ENCODE measurements at regions not wholly inside any gene's neighbourhood (a gene's known extent, or its start where the extent isn't known, plus 50 kb on each side); places are given as distances from the start of the nearest gene placed in this dataset.
"Not testable (repeated sequence)": the region's sequence is repeated elsewhere in the genome, so short reads cannot be mapped to it uniquely, and the experiment has no call there.

- WGBS = 88% methylated on average over 1 of the region's 1 CpG
- Histone ChIP-seq H3K9me3 (no peaks in the 10 kb centered on the region), H3K27me3 (replicated peaks; ENCODE audit: insufficient read depth) (no peaks in the 10 kb centered on the region), H3K36me3 (no peaks in the 10 kb centered on the region), H3K4me1 (replicated peaks) (no peaks in the 10 kb centered on the region), H3K4me3 (no peak overlapping the region), H3K27ac (no peak overlapping the region)
- no peak for DNase-seq (ENCODE audit: low spot score)
- intact Hi-C loops (cut with DNase I) = no loop called here
- TF ChIP-seq POLR2AphosphoS5 (IDR thresholded peaks at IDR 0.05) = no peak
- TF ChIP-seq CTCF (IDR thresholded peaks at IDR 0.05) = no peak
- no peak for TF ChIP-seq POLR2A (IDR thresholded peaks at IDR 0.05)
These were observed 875.7 kb upstream of the ANO3 start for GRCh38 chr11:25456211-25456610.

DNA sequence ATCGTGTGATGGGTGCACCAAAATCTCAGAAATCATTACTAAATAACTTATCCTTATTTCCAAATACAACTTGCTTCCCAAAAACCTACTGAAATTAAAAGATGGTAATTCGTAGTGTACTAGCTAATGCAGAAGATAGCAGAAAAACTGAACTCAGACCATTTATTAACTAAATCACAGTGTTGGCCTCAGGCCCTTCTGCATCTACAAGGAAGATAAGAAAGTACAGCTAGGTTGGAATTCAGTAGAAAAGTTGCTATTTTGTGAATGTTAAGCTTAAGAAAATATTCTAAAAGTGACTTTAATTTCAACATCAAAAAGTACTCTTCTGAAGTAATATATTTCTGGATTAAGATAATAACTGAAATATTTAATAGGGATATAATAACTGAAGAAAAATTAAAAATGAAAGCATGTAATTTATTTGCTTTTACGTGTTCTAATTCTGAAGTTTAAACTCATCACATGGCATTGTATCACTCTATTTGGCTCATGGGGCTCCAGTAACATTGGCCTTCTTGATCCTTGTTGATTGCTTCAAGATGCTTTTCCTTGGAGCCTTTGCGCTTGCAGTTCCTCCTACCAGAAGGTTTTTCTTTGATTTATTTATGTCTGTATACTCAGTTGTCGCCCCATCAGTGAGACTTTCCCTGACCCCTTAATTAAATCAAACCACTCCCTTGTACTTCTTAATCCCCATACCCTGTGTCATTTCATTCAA, 847.9 kb upstream of the ANO3 start:
- intact Hi-C loops (cut with DNase I) = no loop called here
- TF ChIP-seq CTCF (IDR thresholded peaks at IDR 0.05) = no peak
- TF ChIP-seq POLR2A (IDR thresholded peaks at IDR 0.05) = no peak
- no peak for TF ChIP-seq POLR2AphosphoS5 (IDR thresholded peaks at IDR 0.05)
- Histone ChIP-seq H3K27ac (no peak overlapping the region), H3K4me1 (replicated peaks) (no peaks in the 10 kb centered on the region), H3K36me3 (no peaks in the 10 kb centered on the region), H3K27me3 (replicated peaks; ENCODE audit: insufficient read depth) (no peaks in the 10 kb centered on the region), H3K4me3 (no peak overlapping the region), H3K9me3 (no peaks in the 10 kb centered on the region)
- 66% methylated on average over 5 of the region's 5 CpGs for WGBS
- no peak for DNase-seq (ENCODE audit: low spot score)

DNA sequence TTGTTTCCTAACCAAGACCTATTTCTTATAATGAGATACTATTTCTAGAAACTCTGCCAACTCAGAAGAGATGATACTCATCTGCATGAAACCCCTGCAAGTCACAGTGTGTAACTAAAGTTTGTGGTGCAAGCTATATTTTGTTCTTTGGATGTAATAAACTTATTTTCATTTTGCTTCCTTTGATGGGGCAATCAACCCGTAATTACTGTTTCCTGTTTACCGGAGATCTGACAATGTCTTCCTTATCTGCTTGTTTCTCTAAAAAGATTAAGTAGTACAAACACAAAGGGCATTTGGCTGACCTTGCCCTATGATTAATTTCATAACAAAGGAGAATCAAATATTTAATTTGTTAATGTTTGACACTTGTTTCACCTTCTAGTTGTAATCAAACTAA, 846.6 kb upstream of the ANO3 start:
- Histone ChIP-seq H3K4me3 (no peak overlapping the region), H3K27me3 (replicated peaks; ENCODE audit: insufficient read depth) (no peaks in the 10 kb centered on the region), H3K27ac (no peak overlapping the region), H3K9me3 (no peaks in the 10 kb centered on the region), H3K36me3 (no peaks in the 10 kb centered on the region), H3K4me1 (replicated peaks) (no peaks in the 10 kb centered on the region)
- TF ChIP-seq POLR2AphosphoS5 (IDR thresholded peaks at IDR 0.05) (no peak), POLR2A (IDR thresholded peaks at IDR 0.05) (no peak), CTCF (IDR thresholded peaks at IDR 0.05) (no peak)
- DNase-seq (ENCODE audit: low spot score) = no peak
- WGBS = 12% methylated on average over 2 of the region's 2 CpGs
- intact Hi-C loops (cut with DNase I) = no loop called here

DNA sequence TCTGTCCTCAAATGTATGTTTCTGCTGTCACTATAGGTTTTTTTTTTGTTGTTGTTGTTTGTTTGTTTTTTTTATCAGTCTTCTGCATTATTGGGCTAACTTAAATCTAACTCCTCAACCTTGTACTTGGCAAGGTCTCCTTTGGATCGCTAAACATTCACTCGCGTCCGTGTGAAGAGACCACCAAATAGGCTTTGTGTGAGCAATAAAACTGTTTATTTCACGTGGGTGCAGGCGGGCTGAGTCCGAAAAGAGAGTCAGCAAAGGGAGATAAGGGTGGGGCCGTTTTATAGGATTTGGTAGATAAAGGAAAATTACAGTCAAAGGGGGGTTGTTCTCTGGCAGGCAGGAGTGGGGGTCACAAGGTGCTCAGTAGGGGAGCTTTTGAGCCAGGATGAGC, 845.6 kb upstream of the ANO3 start:
- 65% methylated on average over 8 of the region's 8 CpGs for WGBS
- DNase-seq (ENCODE audit: low spot score); H3K4me1 ChIP-seq (replicated peaks); H3K4me3 ChIP-seq; H3K27ac ChIP-seq; H3K9me3 ChIP-seq; intact Hi-C loops (cut with DNase I); H3K27me3 ChIP-seq (replicated peaks; ENCODE audit: insufficient read depth); H3K36me3 ChIP-seq: not testable (repeated sequence)

- H3K27ac ChIP-seq; H3K27me3 ChIP-seq (replicated peaks; ENCODE audit: insufficient read depth); H3K4me3 ChIP-seq; DNase-seq (ENCODE audit: low spot score); intact Hi-C loops (cut with DNase I); H3K4me1 ChIP-seq (replicated peaks); H3K36me3 ChIP-seq; H3K9me3 ChIP-seq: not testable (repeated sequence)
- 94% methylated on average over 4 of the region's 5 CpGs for WGBS
These were observed 843.8 kb upstream of the ANO3 start for GRCh38 chr11:25488176-25488575.

DNA sequence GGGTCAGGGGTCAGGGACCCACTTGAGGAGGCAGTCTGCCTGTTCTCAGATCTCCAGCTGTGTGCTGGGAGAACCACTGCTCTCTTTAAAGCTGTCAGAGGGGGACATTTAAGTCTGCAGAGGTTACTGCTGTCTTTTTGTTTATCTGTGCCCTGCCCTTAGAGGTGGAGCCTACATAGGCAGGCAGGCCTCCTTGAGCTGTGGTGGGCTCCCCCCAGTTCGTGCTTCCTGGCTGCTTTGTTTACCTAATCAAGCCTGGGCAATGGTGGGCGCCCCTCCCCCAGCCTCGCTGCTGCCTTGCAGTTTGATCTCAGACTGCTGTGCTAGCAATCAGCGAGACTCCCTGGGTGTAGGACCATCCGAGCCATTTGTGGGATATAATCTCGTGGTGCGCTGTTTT, 830.5 kb upstream of the ANO3 start:
- H3K27me3 ChIP-seq (replicated peaks; ENCODE audit: insufficient read depth); H3K4me3 ChIP-seq; intact Hi-C loops (cut with DNase I); H3K36me3 ChIP-seq; H3K27ac ChIP-seq; H3K9me3 ChIP-seq; DNase-seq (ENCODE audit: low spot score); H3K4me1 ChIP-seq (replicated peaks): not testable (repeated sequence)
- 57% methylated on average over 7 of the region's 7 CpGs for WGBS
